ENCODE measurements at regions not wholly inside any gene's neighbourhood (a gene's known extent, or its start where the extent isn't known, plus 50 kb on each side); places are given as distances from the start of the nearest gene placed in this dataset.

DNA sequence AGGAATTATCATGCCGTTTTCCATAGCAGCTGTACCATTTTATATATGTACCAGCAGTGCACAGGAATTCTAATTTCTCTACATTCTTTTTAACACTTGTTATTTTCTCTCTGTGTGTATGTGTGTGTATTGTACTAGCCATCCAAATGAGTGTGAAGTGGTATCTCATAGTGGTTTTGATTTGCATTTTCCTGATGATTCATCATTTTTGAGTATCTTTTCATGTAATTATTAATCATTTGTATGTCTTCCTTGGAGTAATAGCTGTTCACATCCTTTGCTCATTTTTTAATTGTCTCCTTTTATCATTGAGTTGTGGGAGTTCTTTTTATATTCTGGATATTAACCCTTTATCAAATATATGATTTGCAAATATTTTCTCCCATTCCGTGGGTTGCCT is 95.6 kb upstream of the MANSC4 start:
- Histone ChIP-seq H3K27ac (ENCODE audit: low read depth in 1 of 2, low read length in 2 of 2) (no peak overlapping the region), H3K9me3 (ENCODE audit: control insufficient read depth in 4 of 4, low read length in 3 of 4) (no peaks in the 10 kb centered on the region), H3K4me1 (ENCODE audit: control insufficient read depth in 4 of 4, insufficient read depth in 4 of 4, low read length in 3 of 4) (no peaks in the 10 kb centered on the region), H3K4me3 (ENCODE audit: low read depth in 1 of 3, low read length in 3 of 3) (no peak overlapping the region), H3K9ac (ENCODE audit: low read depth in 1 of 2, low read length in 2 of 2) (no peak overlapping the region), H3K27me3 (ENCODE audit: control insufficient read depth in 4 of 4, insufficient read depth in 4 of 4, low read length in 3 of 4) (no peaks in the 10 kb centered on the region), H3K36me3 (ENCODE audit: control insufficient read depth in 4 of 4, insufficient read depth in 3 of 4, low read depth in 1 of 4, low read length in 3 of 4) (no peaks in the 10 kb centered on the region)
- 42% methylated on average over 2 of the region's 2 CpGs for WGBS
- TF ChIP-seq FOXA2 (IDR thresholded peaks at IDR 0.05) (no peak), JUND (IDR thresholded peaks at IDR 0.05) (no peak), YY1 (IDR thresholded peaks at IDR 0.05) (no peak), SP1 (IDR thresholded peaks at IDR 0.05) (no peak), TAF1 (conservative IDR thresholded peaks at IDR 0.05) (no peak), HNF4G (IDR thresholded peaks at IDR 0.05) (no peak), RXRA (IDR thresholded peaks at IDR 0.05) (no peak), HNF4A (conservative IDR thresholded peaks at IDR 0.05) (no peak), FOXA1 (IDR thresholded peaks at IDR 0.05) (no peak), EGR1 (IDR thresholded peaks at IDR 0.05; ENCODE audit: low read depth in 2 of 2) (no peak), GABPA (IDR thresholded peaks at IDR 0.05 in 1 of 2, conservative IDR thresholded peaks at IDR 0.05 in 1 of 2) (no peak), NR2F2 (IDR thresholded peaks at IDR 0.05) (no peak), RAD21 (IDR thresholded peaks at IDR 0.05) (no peak)
- TF ChIP-seq, protein P1, sequence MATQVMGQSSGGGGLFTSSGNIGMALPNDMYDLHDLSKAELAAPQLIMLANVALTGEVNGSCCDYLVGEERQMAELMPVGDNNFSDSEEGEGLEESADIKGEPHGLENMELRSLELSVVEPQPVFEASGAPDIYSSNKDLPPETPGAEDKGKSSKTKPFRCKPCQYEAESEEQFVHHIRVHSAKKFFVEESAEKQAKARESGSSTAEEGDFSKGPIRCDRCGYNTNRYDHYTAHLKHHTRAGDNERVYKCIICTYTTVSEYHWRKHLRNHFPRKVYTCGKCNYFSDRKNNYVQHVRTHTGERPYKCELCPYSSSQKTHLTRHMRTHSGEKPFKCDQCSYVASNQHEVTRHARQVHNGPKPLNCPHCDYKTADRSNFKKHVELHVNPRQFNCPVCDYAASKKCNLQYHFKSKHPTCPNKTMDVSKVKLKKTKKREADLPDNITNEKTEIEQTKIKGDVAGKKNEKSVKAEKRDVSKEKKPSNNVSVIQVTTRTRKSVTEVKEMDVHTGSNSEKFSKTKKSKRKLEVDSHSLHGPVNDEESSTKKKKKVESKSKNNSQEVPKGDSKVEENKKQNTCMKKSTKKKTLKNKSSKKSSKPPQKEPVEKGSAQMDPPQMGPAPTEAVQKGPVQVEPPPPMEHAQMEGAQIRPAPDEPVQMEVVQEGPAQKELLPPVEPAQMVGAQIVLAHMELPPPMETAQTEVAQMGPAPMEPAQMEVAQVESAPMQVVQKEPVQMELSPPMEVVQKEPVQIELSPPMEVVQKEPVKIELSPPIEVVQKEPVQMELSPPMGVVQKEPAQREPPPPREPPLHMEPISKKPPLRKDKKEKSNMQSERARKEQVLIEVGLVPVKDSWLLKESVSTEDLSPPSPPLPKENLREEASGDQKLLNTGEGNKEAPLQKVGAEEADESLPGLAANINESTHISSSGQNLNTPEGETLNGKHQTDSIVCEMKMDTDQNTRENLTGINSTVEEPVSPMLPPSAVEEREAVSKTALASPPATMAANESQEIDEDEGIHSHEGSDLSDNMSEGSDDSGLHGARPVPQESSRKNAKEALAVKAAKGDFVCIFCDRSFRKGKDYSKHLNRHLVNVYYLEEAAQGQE (IDR thresholded peaks at IDR 0.05): no peak
- TF ChIP-seq, protein P2, sequence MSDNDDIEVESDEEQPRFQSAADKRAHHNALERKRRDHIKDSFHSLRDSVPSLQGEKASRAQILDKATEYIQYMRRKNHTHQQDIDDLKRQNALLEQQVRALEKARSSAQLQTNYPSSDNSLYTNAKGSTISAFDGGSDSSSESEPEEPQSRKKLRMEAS (IDR thresholded peaks at IDR 0.05): no peak
- TF ChIP-seq, protein P3, sequence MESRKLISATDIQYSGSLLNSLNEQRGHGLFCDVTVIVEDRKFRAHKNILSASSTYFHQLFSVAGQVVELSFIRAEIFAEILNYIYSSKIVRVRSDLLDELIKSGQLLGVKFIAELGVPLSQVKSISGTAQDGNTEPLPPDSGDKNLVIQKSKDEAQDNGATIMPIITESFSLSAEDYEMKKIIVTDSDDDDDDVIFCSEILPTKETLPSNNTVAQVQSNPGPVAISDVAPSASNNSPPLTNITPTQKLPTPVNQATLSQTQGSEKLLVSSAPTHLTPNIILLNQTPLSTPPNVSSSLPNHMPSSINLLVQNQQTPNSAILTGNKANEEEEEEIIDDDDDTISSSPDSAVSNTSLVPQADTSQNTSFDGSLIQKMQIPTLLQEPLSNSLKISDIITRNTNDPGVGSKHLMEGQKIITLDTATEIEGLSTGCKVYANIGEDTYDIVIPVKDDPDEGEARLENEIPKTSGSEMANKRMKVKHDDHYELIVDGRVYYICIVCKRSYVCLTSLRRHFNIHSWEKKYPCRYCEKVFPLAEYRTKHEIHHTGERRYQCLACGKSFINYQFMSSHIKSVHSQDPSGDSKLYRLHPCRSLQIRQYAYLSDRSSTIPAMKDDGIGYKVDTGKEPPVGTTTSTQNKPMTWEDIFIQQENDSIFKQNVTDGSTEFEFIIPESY (IDR thresholded peaks at IDR 0.05): no peak
- TF ChIP-seq, protein P4, sequence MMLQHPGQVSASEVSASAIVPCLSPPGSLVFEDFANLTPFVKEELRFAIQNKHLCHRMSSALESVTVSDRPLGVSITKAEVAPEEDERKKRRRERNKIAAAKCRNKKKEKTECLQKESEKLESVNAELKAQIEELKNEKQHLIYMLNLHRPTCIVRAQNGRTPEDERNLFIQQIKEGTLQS (IDR thresholded peaks at IDR 0.05): no peak
- TF ChIP-seq, protein P5, sequence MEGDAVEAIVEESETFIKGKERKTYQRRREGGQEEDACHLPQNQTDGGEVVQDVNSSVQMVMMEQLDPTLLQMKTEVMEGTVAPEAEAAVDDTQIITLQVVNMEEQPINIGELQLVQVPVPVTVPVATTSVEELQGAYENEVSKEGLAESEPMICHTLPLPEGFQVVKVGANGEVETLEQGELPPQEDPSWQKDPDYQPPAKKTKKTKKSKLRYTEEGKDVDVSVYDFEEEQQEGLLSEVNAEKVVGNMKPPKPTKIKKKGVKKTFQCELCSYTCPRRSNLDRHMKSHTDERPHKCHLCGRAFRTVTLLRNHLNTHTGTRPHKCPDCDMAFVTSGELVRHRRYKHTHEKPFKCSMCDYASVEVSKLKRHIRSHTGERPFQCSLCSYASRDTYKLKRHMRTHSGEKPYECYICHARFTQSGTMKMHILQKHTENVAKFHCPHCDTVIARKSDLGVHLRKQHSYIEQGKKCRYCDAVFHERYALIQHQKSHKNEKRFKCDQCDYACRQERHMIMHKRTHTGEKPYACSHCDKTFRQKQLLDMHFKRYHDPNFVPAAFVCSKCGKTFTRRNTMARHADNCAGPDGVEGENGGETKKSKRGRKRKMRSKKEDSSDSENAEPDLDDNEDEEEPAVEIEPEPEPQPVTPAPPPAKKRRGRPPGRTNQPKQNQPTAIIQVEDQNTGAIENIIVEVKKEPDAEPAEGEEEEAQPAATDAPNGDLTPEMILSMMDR (IDR thresholded peaks at IDR 0.05; ENCODE audit: low read depth, low read length, missing input control): no peak
- no peak for DNase-seq (ENCODE audit: low spot score)

All from liver (tissue), 8 donors.